Body of pancreas (tissue), 4 donors: ENCODE measurements at regions not wholly inside any gene's neighbourhood (a gene's known extent, or its start where the extent isn't known, plus 50 kb on each side); places are given as distances from the start of the nearest gene placed in this dataset.

ENCODE experiments used
- POLR2A ChIP-seq, 3 donors: fragments of 450-650 bp; IDR thresholded peaks; one replicate each; pipeline ENCODE4 v1.6.1; 2016; ENCODE audit warnings: antibody characterized with exemption in 3 of 3, mild to moderate bottlenecking in 2 of 3
- TF ChIP-seq, protein P1 (sequence below), 7 experiments: fragments of 450-650 bp in 4 of 7; fragments of 200-600 bp in 3 of 7; sonication (generic) in 3 of 7; IDR thresholded peaks; one replicate each; pipeline ENCODE4 v1.5.1; 2016 to 2019; ENCODE audit warnings: antibody characterized with exemption in 7 of 7

DNA sequence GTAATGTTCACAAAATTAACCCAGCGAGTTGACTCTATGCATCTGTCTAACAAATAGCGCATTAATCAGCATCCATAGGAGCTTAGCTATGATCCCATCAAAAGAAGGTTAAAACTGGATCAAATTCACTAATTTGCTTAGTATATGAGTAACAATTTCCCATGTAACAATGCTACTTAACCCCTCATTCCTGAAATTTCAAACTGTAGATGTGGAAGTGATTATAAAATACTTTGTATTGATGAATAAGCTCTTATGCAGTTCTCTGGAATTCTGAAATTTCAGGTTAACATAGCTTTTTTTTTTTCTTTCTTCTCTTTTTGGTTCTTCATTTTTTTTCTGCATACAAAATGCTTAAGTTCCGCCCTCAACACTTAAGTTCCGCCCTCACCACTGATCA is 1272.7 kb downstream of the KCNT2 start:
- TF ChIP-seq, protein P1, sequence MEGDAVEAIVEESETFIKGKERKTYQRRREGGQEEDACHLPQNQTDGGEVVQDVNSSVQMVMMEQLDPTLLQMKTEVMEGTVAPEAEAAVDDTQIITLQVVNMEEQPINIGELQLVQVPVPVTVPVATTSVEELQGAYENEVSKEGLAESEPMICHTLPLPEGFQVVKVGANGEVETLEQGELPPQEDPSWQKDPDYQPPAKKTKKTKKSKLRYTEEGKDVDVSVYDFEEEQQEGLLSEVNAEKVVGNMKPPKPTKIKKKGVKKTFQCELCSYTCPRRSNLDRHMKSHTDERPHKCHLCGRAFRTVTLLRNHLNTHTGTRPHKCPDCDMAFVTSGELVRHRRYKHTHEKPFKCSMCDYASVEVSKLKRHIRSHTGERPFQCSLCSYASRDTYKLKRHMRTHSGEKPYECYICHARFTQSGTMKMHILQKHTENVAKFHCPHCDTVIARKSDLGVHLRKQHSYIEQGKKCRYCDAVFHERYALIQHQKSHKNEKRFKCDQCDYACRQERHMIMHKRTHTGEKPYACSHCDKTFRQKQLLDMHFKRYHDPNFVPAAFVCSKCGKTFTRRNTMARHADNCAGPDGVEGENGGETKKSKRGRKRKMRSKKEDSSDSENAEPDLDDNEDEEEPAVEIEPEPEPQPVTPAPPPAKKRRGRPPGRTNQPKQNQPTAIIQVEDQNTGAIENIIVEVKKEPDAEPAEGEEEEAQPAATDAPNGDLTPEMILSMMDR (IDR thresholded peaks at IDR 0.05) = no peak
- TF ChIP-seq POLR2A (IDR thresholded peaks at IDR 0.05) = no peak
